BJ (cell line): ENCODE measurements at regions not wholly inside any gene's neighbourhood (a gene's known extent, or its start where the extent isn't known, plus 50 kb on each side); places are given as distances from the start of the nearest gene placed in this dataset.

Experiments used
- CTCF ChIA-PET: fragments of 350-600 bp; formaldehyde crosslinking; extraction: SDS; loops from one replicate; lab custom pipeline; 2021; ENCODE audit warnings: antibody characterized with exemption, inconsistent platforms; lab: Yijun Ruan, JAX
- POLR2A ChIA-PET: fragments of 300-600 bp; sonication (Branson Sonifier 250); formaldehyde crosslinking; extraction: SDS; loops from one replicate; lab custom pipeline; 2021; ENCODE audit warnings: antibody characterized with exemption; lab: Charles Lee
- DNase-seq: peaks from one replicate; pipeline ENCODE4 v3.0.0-alpha.2; 2011; ENCODE audit warnings: low read depth
- H3K27me3 ChIP-seq: 2 replicates; pipeline ENCODE4 v1.6.0; 2011; ENCODE audit warnings: low read length; ENCODE audit not compliant: control insufficient read depth, insufficient read depth
- H3K36me3 ChIP-seq: 2 replicates; pipeline ENCODE4 v1.5.1; 2011; ENCODE audit warnings: low read length; ENCODE audit not compliant: control insufficient read depth, insufficient read depth
- H3K4me3 ChIP-seq: 2 replicates; pipeline ENCODE4 v1.5.1; 2011; ENCODE audit warnings: low read depth, mild to moderate bottlenecking, control low read depth, low read length
- TF ChIP-seq, protein P1 (sequence below): IDR thresholded peaks from 2 replicates; pipeline ENCODE4 v1.5.1; 2011; ENCODE audit warnings: low read depth, mild to moderate bottlenecking, control low read depth, inconsistent platforms, low read length, moderate library complexity; ENCODE audit not compliant: insufficient read depth

- Histone ChIP-seq H3K4me3 (no peak overlapping the region), H3K36me3 (no peaks in the 10 kb centered on the region), H3K27me3 (no peaks in the 10 kb centered on the region)
- DNase-seq = no peak
- ChIA-PET CTCF (no interaction called here), POLR2A (interaction anchor here (0.6 kb wide), 1 partner anchor 14 kb away, joined by 3 read pairs; no protein-coding TSS in a partner anchor)
- TF ChIP-seq, protein P1, sequence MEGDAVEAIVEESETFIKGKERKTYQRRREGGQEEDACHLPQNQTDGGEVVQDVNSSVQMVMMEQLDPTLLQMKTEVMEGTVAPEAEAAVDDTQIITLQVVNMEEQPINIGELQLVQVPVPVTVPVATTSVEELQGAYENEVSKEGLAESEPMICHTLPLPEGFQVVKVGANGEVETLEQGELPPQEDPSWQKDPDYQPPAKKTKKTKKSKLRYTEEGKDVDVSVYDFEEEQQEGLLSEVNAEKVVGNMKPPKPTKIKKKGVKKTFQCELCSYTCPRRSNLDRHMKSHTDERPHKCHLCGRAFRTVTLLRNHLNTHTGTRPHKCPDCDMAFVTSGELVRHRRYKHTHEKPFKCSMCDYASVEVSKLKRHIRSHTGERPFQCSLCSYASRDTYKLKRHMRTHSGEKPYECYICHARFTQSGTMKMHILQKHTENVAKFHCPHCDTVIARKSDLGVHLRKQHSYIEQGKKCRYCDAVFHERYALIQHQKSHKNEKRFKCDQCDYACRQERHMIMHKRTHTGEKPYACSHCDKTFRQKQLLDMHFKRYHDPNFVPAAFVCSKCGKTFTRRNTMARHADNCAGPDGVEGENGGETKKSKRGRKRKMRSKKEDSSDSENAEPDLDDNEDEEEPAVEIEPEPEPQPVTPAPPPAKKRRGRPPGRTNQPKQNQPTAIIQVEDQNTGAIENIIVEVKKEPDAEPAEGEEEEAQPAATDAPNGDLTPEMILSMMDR = no peak
Measured at GRCh38 chr7:25765110-25765655, 386.8 kb upstream of the NFE2L3 start.

DNA sequence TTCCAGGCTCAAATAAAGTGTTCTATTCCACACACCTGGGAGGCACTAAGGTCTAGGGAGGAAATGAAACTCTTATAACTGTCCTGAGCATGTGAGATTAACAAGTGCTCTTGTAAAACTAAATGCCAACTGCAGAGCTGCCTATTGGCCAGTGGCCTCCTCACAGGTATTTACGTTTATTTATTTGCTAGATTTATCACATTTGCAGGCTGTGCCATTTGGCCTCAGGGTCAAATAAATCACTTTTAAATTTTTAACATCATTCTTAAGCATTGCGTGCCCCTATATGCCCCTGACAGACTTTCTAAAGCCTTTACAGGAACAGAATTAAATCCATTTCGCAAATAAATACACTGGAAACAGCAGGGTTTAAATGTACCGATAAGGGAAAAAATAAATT, 381.8 kb upstream of the NFE2L3 start:
- no peaks in the 10 kb centered on the region for H3K36me3 ChIP-seq
- H3K4me3 ChIP-seq = no peak overlapping the region
- CTCF ChIA-PET = no interaction called here
- no peaks in the 10 kb centered on the region for H3K27me3 ChIP-seq
- TF ChIP-seq, protein P1 = no peak
- no peak for DNase-seq
- POLR2A ChIA-PET = no interaction called here

- TF ChIP-seq, protein P1 = no peak
- no peaks in the 10 kb centered on the region for H3K36me3 ChIP-seq
- no peaks in the 10 kb centered on the region for H3K27me3 ChIP-seq
- CTCF ChIA-PET = no interaction called here
- no peak for DNase-seq
- POLR2A ChIA-PET = no interaction called here
- H3K4me3 ChIP-seq = no peak overlapping the region
Measured at GRCh38 chr7:25770670-25771069, 381.3 kb upstream of the NFE2L3 start.

DNA sequence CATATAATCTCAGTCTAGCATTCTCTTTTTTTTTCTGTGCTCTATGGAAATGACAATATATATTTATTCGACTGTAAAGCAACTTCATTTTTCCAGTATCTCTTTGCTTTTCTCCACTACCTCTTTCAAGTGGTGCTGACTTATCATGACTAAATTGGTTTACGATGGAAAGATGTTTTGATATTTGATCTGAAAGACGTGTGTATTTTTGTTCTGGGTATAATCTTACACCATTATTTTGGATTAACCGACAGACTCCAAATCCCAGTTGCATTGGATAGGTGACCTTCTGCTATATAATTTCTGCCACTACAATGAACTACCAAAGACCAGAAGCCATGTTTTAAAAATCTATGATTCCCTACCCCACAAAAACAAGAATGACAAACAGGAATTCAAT, 380.5 kb upstream of the NFE2L3 start:
- TF ChIP-seq, protein P1 = no peak
- no peak for DNase-seq
- POLR2A ChIA-PET = no interaction called here
- CTCF ChIA-PET = no interaction called here
- no peak overlapping the region for H3K4me3 ChIP-seq
- H3K27me3 ChIP-seq = no peaks in the 10 kb centered on the region
- no peaks in the 10 kb centered on the region for H3K36me3 ChIP-seq

GRCh38 chr7:25772802-25773201, 379.2 kb upstream of the NFE2L3 start:
- no peaks in the 10 kb centered on the region for H3K36me3 ChIP-seq
- CTCF ChIA-PET = no interaction called here
- H3K27me3 ChIP-seq = no peaks in the 10 kb centered on the region
- TF ChIP-seq, protein P1 = no peak
- no peak overlapping the region for H3K4me3 ChIP-seq
- no peak for DNase-seq
- POLR2A ChIA-PET = no interaction called here
